IMR-90 (cell line): ENCODE measurements at regions not wholly inside any gene's neighbourhood (a gene's known extent, or its start where the extent isn't known, plus 50 kb on each side); places are given as distances from the start of the nearest gene placed in this dataset.

Experiments
- ATAC-seq: fragments of 200-7000 bp; cut with Tn5 transposase; 2 replicates; pipeline ENCODE4 v1.9.1; 2020; ENCODE audit warnings: low read depth, mild to moderate bottlenecking, moderate library complexity
- BruUV-seq: library from RNA; stranded (reverse); fragments of 400-500 nt; replicated peaks from 2 replicates; lab custom pipeline; 2021; lab: Mats Ljungman, UMichigan
- CTCF ChIA-PET: fragments of 300-600 bp; formaldehyde crosslinking; extraction: SDS; loops from one replicate; lab custom pipeline; 2021; ENCODE audit warnings: antibody characterized with exemption; lab: Yijun Ruan, JAX
- POLR2A ChIA-PET: fragments of 300-600 bp; sonication (Branson Sonifier 250); formaldehyde crosslinking; loops from one replicate; lab custom pipeline; 2022; ENCODE audit warnings: antibody characterized with exemption; ENCODE audit not compliant: unreplicated experiment; lab: Charles Lee
- DNase-seq: peaks from one replicate; pipeline ENCODE4 v3.0.0; 2013
- H2AFZ ChIP-seq: replicated peaks from 2 replicates; pipeline ENCODE3; 2013; ENCODE audit warnings: low read length, mild to moderate bottlenecking; ENCODE audit not compliant: poor library complexity
- H2AK5ac ChIP-seq: 2 replicates; pipeline ENCODE4 v1.6.1; 2013; ENCODE audit warnings: low read depth, low read length, inconsistent platforms
- H2AK9ac ChIP-seq: replicated peaks from 2 replicates; pipeline ENCODE3; 2013; ENCODE audit warnings: mild to moderate bottlenecking, low read depth, low read length, moderate library complexity; ENCODE audit not compliant: poor library complexity
- H2BK120ac ChIP-seq: 2 replicates; pipeline ENCODE4 v1.6.1; 2013; ENCODE audit warnings: low read depth, low read length, inconsistent platforms
- H2BK15ac ChIP-seq: 3 replicates; pipeline ENCODE4 v1.6.1; 2013; ENCODE audit warnings: low read depth, low read length, inconsistent platforms
- H2BK20ac ChIP-seq: 2 replicates; pipeline ENCODE4 v1.6.1; 2013; ENCODE audit warnings: low read depth, mild to moderate bottlenecking, inconsistent platforms, low read length, moderate library complexity
- H2BK5ac ChIP-seq: 2 replicates; pipeline ENCODE4 v1.6.1; 2013; ENCODE audit warnings: mild to moderate bottlenecking, low read depth, low read length, inconsistent platforms; ENCODE audit not compliant: poor library complexity, severe bottlenecking
- H3K14ac ChIP-seq: replicated peaks from 2 replicates; pipeline ENCODE4 v1.6.1; 2013; ENCODE audit warnings: low read depth, low read length, inconsistent platforms
- H3K18ac ChIP-seq: 2 replicates; pipeline ENCODE4 v1.6.1; 2013; ENCODE audit warnings: low read depth, low read length, control low read depth
- H3K23ac ChIP-seq: 2 replicates; pipeline ENCODE4 v1.6.1; 2013; ENCODE audit warnings: low read depth, low read length, inconsistent platforms
- H3K27ac ChIP-seq: 2 replicates; pipeline ENCODE4 v1.5.1; 2013; ENCODE audit warnings: mild to moderate bottlenecking, control low read depth, low read length; ENCODE audit not compliant: insufficient read depth
- H3K27me3 ChIP-seq: 2 replicates; pipeline ENCODE4 v1.6.1; 2013; ENCODE audit warnings: low read length; ENCODE audit not compliant: control insufficient read depth, insufficient read depth
- H3K36me3 ChIP-seq: 2 replicates; pipeline ENCODE4 v1.6.1; 2013; ENCODE audit warnings: low read length, mixed read lengths; ENCODE audit not compliant: control insufficient read depth, insufficient read depth
- H3K4ac ChIP-seq: 2 replicates; pipeline ENCODE4 v1.6.1; 2013; ENCODE audit warnings: low read depth, low read length, inconsistent platforms
- H3K4me1 ChIP-seq: 2 replicates; pipeline ENCODE4 v1.6.1; 2013; ENCODE audit warnings: low read length, mixed read lengths; ENCODE audit not compliant: control insufficient read depth, insufficient read depth
- H3K4me2 ChIP-seq: 2 replicates; pipeline ENCODE4 v1.6.1; 2013; ENCODE audit warnings: low read depth, mild to moderate bottlenecking, control low read depth, low read length, moderate library complexity
- H3K4me3 ChIP-seq: 2 replicates; pipeline ENCODE4 v1.5.1; 2013; ENCODE audit warnings: low read depth, mild to moderate bottlenecking, control low read depth, low read length, moderate library complexity; ENCODE audit not compliant: insufficient read depth
- H3K56ac ChIP-seq: 2 replicates; pipeline ENCODE4 v1.6.1; 2013; ENCODE audit warnings: low read length, inconsistent platforms; ENCODE audit not compliant: insufficient read depth; ENCODE audit errors: extremely low read depth
- H3K79me1 ChIP-seq, 2 experiments: 2 replicates each; pipeline ENCODE4 v1.6.1; 2013; ENCODE audit warnings: low read length in 2 of 2, inconsistent platforms in 1 of 2, low read depth in 1 of 2
- H3K9ac ChIP-seq: 2 replicates; pipeline ENCODE4 v1.6.1; 2013; ENCODE audit warnings: low read depth, low read length, control low read depth
- H3K9me1 ChIP-seq: 2 replicates; pipeline ENCODE4 v1.6.1; 2013; ENCODE audit warnings: low read length, inconsistent platforms; ENCODE audit not compliant: insufficient read depth
- H3K9me3 ChIP-seq: 2 replicates; pipeline ENCODE4 v1.6.1; 2013; ENCODE audit warnings: low read length; ENCODE audit not compliant: control insufficient read depth, insufficient read depth
- H4K20me1 ChIP-seq: 2 replicates; pipeline ENCODE4 v1.6.1; 2013; ENCODE audit warnings: low read length, inconsistent platforms; ENCODE audit not compliant: insufficient read depth
- H4K5ac ChIP-seq: 2 replicates; pipeline ENCODE4 v1.6.1; 2013; ENCODE audit warnings: mild to moderate bottlenecking, low read depth, low read length, control low read depth
- H4K8ac ChIP-seq, 2 experiments: 2 replicates each; pipeline ENCODE4 v1.6.1; 2013; ENCODE audit warnings: low read depth in 2 of 2, low read length in 2 of 2, control low read depth in 1 of 2, inconsistent platforms in 1 of 2
- H4K91ac ChIP-seq: 2 replicates; pipeline ENCODE4 v1.6.1; 2013; ENCODE audit warnings: low read depth, low read length, inconsistent platforms; ENCODE audit not compliant: insufficient read depth
- BHLHE40 ChIP-seq: fragments of 150-350 bp; IDR thresholded peaks from 2 replicates; pipeline ENCODE4 v1.6.1; 2016; ENCODE audit warnings: mild to moderate bottlenecking, low read depth, low read length
- CEBPB ChIP-seq: IDR thresholded peaks from 2 replicates; pipeline ENCODE4 v1.6.1; 2012; ENCODE audit warnings: low read depth, low read length, improper control_type of control experiment
- CHD1 ChIP-seq: IDR thresholded peaks from 2 replicates; pipeline ENCODE4 v1.6.1; 2012; ENCODE audit warnings: low read depth, low read length, improper control_type of control experiment
- ELK1 ChIP-seq: fragments of 150-350 bp; IDR thresholded peaks from 2 replicates; pipeline ENCODE4 v1.6.1; 2016; ENCODE audit warnings: low read depth, mild to moderate bottlenecking, low read length, moderate library complexity, borderline replicate concordance
- FOS ChIP-seq: fragments of 150-350 bp; IDR thresholded peaks from 2 replicates; pipeline ENCODE4 v1.6.1; 2016; ENCODE audit warnings: low read depth, low read length
- MAFK ChIP-seq: IDR thresholded peaks from 2 replicates; pipeline ENCODE4 v1.6.1; 2012; ENCODE audit warnings: low read depth, low read length, improper control_type of control experiment
- MAZ ChIP-seq: IDR thresholded peaks from 2 replicates; pipeline ENCODE4 v1.6.1; 2012; ENCODE audit warnings: low read depth, mild to moderate bottlenecking, low read length, improper control_type of control experiment, moderate library complexity, borderline replicate concordance
- MXI1 ChIP-seq: IDR thresholded peaks from 2 replicates; pipeline ENCODE4 v1.6.1; 2012; ENCODE audit warnings: low read depth, mild to moderate bottlenecking, low read length, moderate library complexity, borderline replicate concordance
- NFE2L2 ChIP-seq: fragments of 150-350 bp; IDR thresholded peaks from 2 replicates; pipeline ENCODE4 v1.6.1; 2016; ENCODE audit warnings: low read depth, mild to moderate bottlenecking, low read length
- POLR2A ChIP-seq: IDR thresholded peaks from 2 replicates; pipeline ENCODE4 v1.6.1; 2012; ENCODE audit warnings: mild to moderate bottlenecking, low read depth, low read length
- RAD21 ChIP-seq: IDR thresholded peaks from 2 replicates; pipeline ENCODE4 v1.6.1; 2012; ENCODE audit warnings: low read length, improper control_type of control experiment
- RCOR1 ChIP-seq: IDR thresholded peaks from 2 replicates; pipeline ENCODE4 v1.6.1; 2012; ENCODE audit warnings: mild to moderate bottlenecking, low read length, improper control_type of control experiment; ENCODE audit not compliant: insufficient replicate concordance
- RFX5 ChIP-seq: IDR thresholded peaks from 2 replicates; pipeline ENCODE4 v1.8.0; 2012; ENCODE audit warnings: low read depth, mild to moderate bottlenecking, low read length, moderate library complexity
- SMC3 ChIP-seq: fragments of 150-350 bp; IDR thresholded peaks from 2 replicates; pipeline ENCODE4 v1.6.1; 2016; ENCODE audit warnings: low read depth, mild to moderate bottlenecking, antibody characterized with exemption, low read length, moderate library complexity
- USF2 ChIP-seq: fragments of 150-350 bp; IDR thresholded peaks from 2 replicates; pipeline ENCODE4 v1.6.1; 2017; ENCODE audit warnings: mild to moderate bottlenecking, antibody characterized with exemption, low read length, low read depth
- WGBS, 2 experiments: methylation state at CpG; one replicate each; pipeline versions ENCODE4 v1.1.5 to v1.1.7; 2013; ENCODE audit warnings: missing lambda C conversion rate in 2 of 2; ENCODE audit not compliant: insufficient read length in 1 of 2; ENCODE audit errors: extremely low coverage in 2 of 2; 5-methylcytosine and 5-hydroxymethylcytosine counted together
- dilution Hi-C: fragments of 300-500 bp; cut with HindIII; formaldehyde crosslinking; loops from one replicate; pipeline ENCODE4 v1.14.3; 2018; ENCODE audit warnings: low sequenced_read_pairs; ENCODE audit not compliant: unreplicated experiment
- in situ Hi-C: fragments of 300-500 bp; cut with MboI; formaldehyde crosslinking; loops from 3 replicates; pipeline ENCODE4 v1.14.3; 2019; ENCODE audit warnings: low sequenced_read_pairs, inconsistent platforms, mixed read lengths
- intact Hi-C: fragments of 100-400 bp; cut with micrococcal nuclease; formaldehyde crosslinking; loops from 2 replicates; pipeline ENCODE4 v1.10.0; 2022
- TF ChIP-seq, protein P1 (sequence below): conservative IDR thresholded peaks from 2 replicates; pipeline ENCODE4 v1.5.1; 2012; ENCODE audit warnings: mild to moderate bottlenecking, low read depth, low read length, improper control_type of control experiment

GRCh38 chr6:113004054-113004453, 656.9 kb downstream of the RFPL4B start:
- no peak overlapping the region for H2AK5ac ChIP-seq
- intact Hi-C loops = no loop called here
- H3K9me1 ChIP-seq = no peaks in the 10 kb centered on the region
- no peak overlapping the region for H2AFZ ChIP-seq
- H4K91ac ChIP-seq = no peak overlapping the region
- H3K9me3 ChIP-seq = no peaks in the 10 kb centered on the region
- no peak overlapping the region for H2BK15ac ChIP-seq
- no CpG with 5 or more reads among the region's 1 CpG for WGBS, 2 experiments
- H3K18ac ChIP-seq = no peak overlapping the region
- no peaks in the 10 kb centered on the region for H3K27me3 ChIP-seq
- no peak overlapping the region for H2BK20ac ChIP-seq
- H3K23ac ChIP-seq = no peak overlapping the region
- no peak overlapping the region for H2AK9ac ChIP-seq
- H4K8ac ChIP-seq = no peak overlapping the region
- BruUV-seq = no TSS peak
- ATAC-seq = no peak
- H3K4me1 ChIP-seq = no peaks in the 10 kb centered on the region
- H3K79me1 ChIP-seq = no peaks in the 10 kb centered on the region
- H3K27ac ChIP-seq = no peak overlapping the region
- no peak for DNase-seq
- POLR2A ChIA-PET = no interaction called here
- CTCF ChIA-PET = interaction anchor here (0.7 kb wide), 1 partner anchor 9 kb away, joined by 3 read pairs; no protein-coding TSS in a partner anchor
- in situ Hi-C loops = no loop called here
- H3K4ac ChIP-seq = no peak overlapping the region
- no peaks in the 10 kb centered on the region for H4K20me1 ChIP-seq
- H3K36me3 ChIP-seq = no peaks in the 10 kb centered on the region
- TF ChIP-seq ELK1 = no peak
- TF ChIP-seq RCOR1 = no peak
- no peak for TF ChIP-seq BHLHE40
- no peak for TF ChIP-seq CHD1
- TF ChIP-seq, protein P1, sequence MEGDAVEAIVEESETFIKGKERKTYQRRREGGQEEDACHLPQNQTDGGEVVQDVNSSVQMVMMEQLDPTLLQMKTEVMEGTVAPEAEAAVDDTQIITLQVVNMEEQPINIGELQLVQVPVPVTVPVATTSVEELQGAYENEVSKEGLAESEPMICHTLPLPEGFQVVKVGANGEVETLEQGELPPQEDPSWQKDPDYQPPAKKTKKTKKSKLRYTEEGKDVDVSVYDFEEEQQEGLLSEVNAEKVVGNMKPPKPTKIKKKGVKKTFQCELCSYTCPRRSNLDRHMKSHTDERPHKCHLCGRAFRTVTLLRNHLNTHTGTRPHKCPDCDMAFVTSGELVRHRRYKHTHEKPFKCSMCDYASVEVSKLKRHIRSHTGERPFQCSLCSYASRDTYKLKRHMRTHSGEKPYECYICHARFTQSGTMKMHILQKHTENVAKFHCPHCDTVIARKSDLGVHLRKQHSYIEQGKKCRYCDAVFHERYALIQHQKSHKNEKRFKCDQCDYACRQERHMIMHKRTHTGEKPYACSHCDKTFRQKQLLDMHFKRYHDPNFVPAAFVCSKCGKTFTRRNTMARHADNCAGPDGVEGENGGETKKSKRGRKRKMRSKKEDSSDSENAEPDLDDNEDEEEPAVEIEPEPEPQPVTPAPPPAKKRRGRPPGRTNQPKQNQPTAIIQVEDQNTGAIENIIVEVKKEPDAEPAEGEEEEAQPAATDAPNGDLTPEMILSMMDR = no peak
- no peak for TF ChIP-seq USF2
- TF ChIP-seq NFE2L2 = no peak
- TF ChIP-seq POLR2A = no peak
- TF ChIP-seq MAZ = no peak
- no peak for TF ChIP-seq CEBPB
- TF ChIP-seq SMC3 = no peak
- no peak for TF ChIP-seq RFX5
- TF ChIP-seq RAD21 = no peak
- no peak for TF ChIP-seq MAFK
- no peak for TF ChIP-seq MXI1
- TF ChIP-seq FOS = no peak
- H2BK120ac ChIP-seq = no peak overlapping the region
- no peak overlapping the region for H3K4me3 ChIP-seq
- no peak overlapping the region for H3K14ac ChIP-seq
- H2BK5ac ChIP-seq = no peak overlapping the region
- H3K56ac ChIP-seq = no peak overlapping the region
- H3K9ac ChIP-seq = no peak overlapping the region
- H4K5ac ChIP-seq = no peak overlapping the region
- H3K4me2 ChIP-seq = no peak overlapping the region
- dilution Hi-C loops = no loop called here
